GM19372 (cell line): ENCODE measurements at regions not wholly inside any gene's neighbourhood (a gene's known extent, or its start where the extent isn't known, plus 50 kb on each side); places are given as distances from the start of the nearest gene placed in this dataset.

Experiments used
- ATAC-seq: cut with Tn5 transposase; IDR thresholded peaks from one replicate; pipeline ENCODE4 v1.9.1; 2021; ENCODE audit warnings: mild to moderate bottlenecking, low read depth, moderate library complexity; ENCODE audit not compliant: unreplicated experiment

DNA sequence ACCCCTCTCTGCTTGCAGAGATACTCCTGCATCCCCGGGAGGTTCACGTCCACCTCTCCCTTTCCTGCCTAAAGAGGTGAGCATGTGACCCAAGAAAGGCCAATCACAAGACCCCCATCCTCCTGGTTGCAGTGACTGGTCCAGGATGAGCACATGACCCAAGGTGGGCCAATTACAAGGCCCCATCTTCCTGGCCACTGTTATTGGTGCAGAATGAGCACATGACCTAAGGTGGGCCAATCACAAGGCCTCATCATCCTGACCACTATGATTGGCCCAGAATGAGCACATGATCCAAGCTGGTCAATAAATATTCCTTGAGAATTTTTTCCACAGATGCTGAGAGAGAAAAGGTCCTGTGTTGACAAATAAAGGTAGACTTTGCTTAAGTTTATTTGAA lies 350.7 kb downstream of the EFNB2 start:
- no peak for ATAC-seq

- no peak for ATAC-seq
These were observed 351.9 kb downstream of the EFNB2 start for GRCh38 chr13:106183410-106184065.

GRCh38 chr13:106182404-106182803 lies 353.1 kb downstream of the EFNB2 start:
- no peak for ATAC-seq

DNA sequence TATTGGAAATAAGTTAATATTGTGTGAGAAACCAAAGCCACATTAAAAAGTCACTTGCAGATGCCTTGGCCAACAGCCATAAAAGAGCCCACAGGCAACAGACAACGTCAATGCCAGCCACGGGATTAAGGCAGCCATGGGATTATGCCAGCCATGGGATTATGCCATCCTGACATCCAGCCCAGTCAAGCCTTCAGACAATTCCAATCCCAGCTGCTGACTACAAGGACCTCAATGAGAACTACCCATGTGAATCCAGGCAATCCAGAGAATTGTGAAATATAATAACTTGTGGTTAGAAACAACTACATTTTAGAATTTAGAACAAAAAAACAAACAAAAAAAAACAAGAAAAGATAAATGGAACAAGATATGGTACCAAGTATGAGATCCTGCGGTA lies 356.6 kb downstream of the EFNB2 start:
- no peak for ATAC-seq

DNA sequence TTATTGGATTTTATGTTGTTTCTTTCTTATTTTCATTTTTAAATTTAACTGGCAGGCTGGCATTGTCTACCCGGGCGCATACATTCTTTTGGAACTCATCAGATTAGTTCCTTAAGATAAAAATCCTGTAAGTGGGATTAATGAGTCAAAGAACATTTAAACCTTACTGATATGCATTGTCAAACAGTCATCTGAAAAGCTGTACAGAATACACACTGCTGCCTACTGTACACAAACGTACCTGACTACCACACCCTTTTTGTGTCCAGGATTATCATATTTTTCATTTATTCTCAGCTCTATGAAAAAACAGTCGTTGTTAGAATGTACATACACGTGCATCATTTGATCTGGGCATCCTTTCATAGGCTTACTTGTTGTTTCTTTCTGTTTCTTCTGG lies 358.3 kb downstream of the EFNB2 start:
- ATAC-seq: no peak

DNA sequence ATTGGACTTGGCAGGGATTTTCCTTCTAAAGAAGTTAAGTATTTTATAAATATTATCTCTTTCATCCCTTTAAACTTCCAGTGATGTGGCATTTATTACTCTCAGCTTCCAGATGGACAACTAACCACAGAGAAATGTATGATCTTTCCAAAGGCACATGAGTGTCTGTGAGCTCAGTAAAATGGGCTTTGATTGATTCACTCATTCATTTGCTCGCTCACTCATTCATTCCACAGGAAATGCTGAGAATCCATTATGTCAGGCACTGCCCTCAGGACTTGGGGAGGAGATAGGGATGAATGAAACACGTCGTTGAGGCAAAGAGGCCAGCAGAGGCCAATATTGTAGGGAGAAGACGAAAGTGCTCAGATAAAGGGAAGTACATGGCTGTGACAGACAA lies 359.3 kb downstream of the EFNB2 start:
- ATAC-seq: no peak

GRCh38 chr13:106173891-106174610 lies 361.4 kb downstream of the EFNB2 start:
- ATAC-seq: no peak

GRCh38 chr13:106173346-106173745 lies 362.1 kb downstream of the EFNB2 start:
- no peak for ATAC-seq

DNA sequence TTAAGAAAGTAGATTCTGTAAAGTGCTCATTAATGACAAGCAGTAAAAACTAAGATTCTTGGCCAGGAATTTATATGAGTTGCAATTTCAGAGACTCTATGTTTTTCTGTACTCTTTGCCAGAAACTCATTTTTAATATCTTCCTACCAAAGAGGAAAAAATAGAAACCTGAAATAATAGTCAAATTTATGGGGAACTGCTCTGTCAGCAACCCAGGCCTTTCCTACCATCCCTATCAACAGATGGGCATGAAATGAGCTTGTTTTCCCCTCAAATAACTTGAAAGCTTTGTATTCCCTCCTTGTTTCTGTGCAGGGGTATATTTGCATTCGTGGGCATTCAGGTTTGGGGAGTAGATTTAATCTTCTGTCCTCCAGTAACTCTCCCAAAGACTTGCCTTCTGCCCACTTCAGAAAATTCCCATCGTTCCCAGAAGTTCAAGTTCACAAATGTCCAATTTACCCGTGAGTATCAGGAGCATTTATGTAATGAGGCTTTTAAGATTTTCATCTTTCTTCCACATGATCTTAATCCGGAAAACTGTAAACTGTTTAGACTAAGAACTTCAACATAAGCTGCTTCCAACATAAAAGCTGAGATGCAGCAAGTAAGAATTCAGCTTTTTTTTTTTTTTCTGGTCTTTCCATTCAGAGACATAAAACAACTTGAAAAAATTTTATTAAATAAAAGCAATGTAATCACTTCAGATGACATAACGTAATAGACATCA lies 363.1 kb downstream of the EFNB2 start:
- ATAC-seq: no peak

- ATAC-seq: no peak
These were observed 372.0 kb downstream of the EFNB2 start for GRCh38 chr13:106163426-106163825.

- no peak for ATAC-seq
These were observed 374.3 kb downstream of the EFNB2 start for GRCh38 chr13:106161146-106161545.

DNA sequence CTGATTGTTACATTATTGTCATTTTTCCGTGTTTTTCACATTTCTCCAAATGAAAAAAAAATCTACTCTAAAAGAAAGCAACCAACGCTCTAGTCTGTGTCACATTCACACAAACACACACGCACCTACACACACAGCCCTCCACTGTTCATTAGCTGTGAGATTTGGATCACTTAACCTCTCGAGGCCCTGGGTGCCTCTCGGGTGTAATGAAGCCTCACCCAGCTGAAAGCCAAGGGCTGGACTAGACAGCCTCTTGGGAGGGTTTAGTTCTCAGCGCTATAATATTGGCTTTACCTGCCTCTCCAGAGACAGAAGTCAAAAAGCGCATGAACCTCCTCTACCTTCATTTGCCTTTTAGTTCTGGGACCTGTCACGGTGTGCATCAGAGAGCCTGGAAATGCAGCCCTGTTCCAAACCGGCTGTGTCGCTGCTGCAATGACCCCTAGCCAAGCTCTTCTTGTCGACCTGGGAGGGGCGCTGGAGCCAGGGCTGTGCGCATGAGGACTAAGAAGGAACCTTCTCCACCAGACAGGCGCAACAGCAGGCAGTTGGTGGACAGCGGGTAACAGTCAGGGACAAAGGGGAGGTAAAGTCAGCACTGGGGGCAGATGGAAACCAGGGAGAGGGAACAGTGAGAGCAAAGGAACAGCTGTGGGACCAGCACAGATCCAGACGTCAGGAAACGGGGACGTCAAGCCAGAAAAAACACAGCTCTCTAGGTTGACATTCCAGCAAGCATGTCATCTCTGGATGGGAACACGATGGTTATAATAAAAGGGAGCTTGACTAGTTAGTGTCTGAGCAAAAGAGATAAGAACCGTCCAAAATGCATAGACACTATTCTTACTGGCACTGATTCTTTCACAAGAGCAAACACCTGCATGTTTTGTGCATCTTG lies 375.9 kb downstream of the EFNB2 start:
- no peak for ATAC-seq

DNA sequence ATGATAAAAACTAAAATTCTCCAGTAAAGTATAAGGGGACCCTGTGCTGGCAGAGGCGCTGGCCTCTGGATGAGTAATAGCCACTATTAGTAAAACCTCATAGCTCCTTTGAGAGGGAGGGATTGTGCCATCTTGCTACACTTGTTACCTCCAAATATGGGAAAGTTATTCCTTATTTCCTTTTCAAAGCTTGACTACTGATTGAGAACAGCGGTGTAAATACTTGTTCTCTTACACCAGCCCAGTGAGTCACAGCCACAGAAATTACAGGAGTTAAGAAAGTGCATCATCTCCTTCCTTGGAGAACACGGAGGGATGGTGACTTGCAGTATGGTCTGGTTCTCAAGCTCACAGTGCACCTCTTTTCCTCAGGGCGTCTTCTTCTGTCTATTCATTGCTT lies 379.0 kb downstream of the EFNB2 start:
- no peak for ATAC-seq

DNA sequence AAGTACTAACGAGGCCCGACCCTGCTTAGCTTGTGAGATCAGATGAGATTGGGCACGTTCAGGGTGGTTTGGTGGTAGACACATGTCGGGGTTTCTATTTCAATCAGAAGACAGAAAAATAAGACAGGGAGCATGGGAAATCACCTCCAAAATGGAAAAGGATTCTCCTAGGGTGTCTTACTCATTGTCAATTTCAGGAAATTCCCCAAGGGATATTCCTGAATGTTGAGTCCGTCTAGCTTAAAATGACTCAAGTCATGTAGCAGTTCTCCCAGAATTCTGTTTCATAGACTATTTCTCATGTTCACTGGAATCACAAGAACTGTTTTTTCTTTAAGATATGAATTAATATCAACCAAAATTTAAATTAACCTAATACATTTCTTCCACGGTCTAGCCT lies 380.1 kb downstream of the EFNB2 start:
- ATAC-seq: no peak

GRCh38 chr13:106153876-106154275 lies 381.6 kb downstream of the EFNB2 start:
- no peak for ATAC-seq

- ATAC-seq: no peak
These were observed 382.4 kb downstream of the EFNB2 start for GRCh38 chr13:106153041-106153440.

- no peak for ATAC-seq
These were observed 383.4 kb downstream of the EFNB2 start for GRCh38 chr13:106152047-106152446.

DNA sequence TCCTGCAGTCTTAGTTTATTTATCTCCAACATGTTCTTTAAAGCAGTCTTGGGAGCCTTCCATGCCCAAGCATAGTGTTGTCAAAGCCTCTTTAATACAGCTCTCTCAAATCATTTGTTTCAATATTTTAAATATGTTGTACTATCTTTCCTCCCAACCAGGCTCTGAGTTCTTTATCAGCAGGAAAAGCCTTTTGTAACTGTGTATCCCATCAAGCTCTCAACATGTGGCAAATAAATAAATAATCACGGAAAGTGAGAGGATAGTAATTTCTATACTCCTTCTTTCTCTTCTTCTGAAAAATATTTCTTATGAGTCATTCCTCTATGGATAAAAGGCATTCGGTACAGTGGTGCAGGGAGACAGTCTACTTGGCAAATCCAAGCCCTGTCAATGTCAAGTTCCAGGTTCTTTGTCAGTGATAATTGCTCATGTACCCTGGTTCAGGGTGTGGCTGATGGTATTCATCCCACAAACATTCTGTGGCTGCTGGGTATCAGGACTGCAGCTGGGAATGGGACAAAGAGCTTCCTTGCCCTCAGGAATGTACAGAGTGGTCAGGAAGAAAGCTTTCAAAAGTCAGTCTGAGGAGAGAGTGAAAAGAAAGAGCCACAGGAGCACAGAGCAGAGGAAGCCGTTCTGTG lies 384.3 kb downstream of the EFNB2 start:
- ATAC-seq: no peak

GRCh38 chr13:106145997-106146864 lies 389.2 kb downstream of the EFNB2 start:
- ATAC-seq: no peak
